Ectodermal cell (in vitro differentiated cells): ENCODE measurements at regions not wholly inside any gene's neighbourhood (a gene's known extent, or its start where the extent isn't known, plus 50 kb on each side); places are given as distances from the start of the nearest gene placed in this dataset.
"Not testable (repeated sequence)": the region's sequence is repeated elsewhere in the genome, so short reads cannot be mapped to it uniquely, and the experiment has no call there.

ENCODE experiments used
- H3K27ac ChIP-seq: 2 replicates; pipeline ENCODE4 v1.7.0; 2013; ENCODE audit warnings: mild to moderate bottlenecking, low read depth, low read length; ENCODE audit not compliant: insufficient read depth, poor library complexity, severe bottlenecking
- H3K27me3 ChIP-seq: 2 replicates; pipeline ENCODE4 v1.7.0; 2013; ENCODE audit warnings: mild to moderate bottlenecking, low read length; ENCODE audit not compliant: insufficient read depth, control insufficient read depth, poor library complexity, severe bottlenecking
- H3K36me3 ChIP-seq: one replicate; pipeline ENCODE4 v1.7.0; 2013; ENCODE audit warnings: low read length; ENCODE audit not compliant: control insufficient read depth, insufficient read depth
- H3K4me1 ChIP-seq: one replicate; pipeline ENCODE4 v1.7.0; 2013; ENCODE audit warnings: low read length; ENCODE audit not compliant: control insufficient read depth, insufficient read depth
- H3K4me3 ChIP-seq: 2 replicates; pipeline ENCODE4 v1.7.0; 2013; ENCODE audit warnings: low read depth, low read length, control low read depth; ENCODE audit not compliant: insufficient read depth
- H3K9me3 ChIP-seq: 2 replicates; pipeline ENCODE4 v1.7.0; 2013; ENCODE audit warnings: mild to moderate bottlenecking, low read length, moderate library complexity; ENCODE audit not compliant: control insufficient read depth
- WGBS, 2 experiments: methylation state at CpG; one replicate each; pipeline ENCODE4 v1.1.7; 2013; ENCODE audit warnings: missing lambda C conversion rate in 2 of 2; 5-methylcytosine and 5-hydroxymethylcytosine counted together

- Histone ChIP-seq H3K4me1 (peaks cover 3% of the 10 kb centered on the region), H3K27ac (no peak overlapping the region), H3K4me3 (no peak overlapping the region), H3K27me3 (no peaks in the 10 kb centered on the region), H3K9me3 (no peaks in the 10 kb centered on the region), H3K36me3 (no peaks in the 10 kb centered on the region)
- 95 to 96% methylated on average over 12 of the region's 12 CpGs for WGBS, 2 experiments
Observed at GRCh38 chr4:62526671-62527070, 1326.5 kb downstream of the ADGRL3 start.

- H3K4me3 ChIP-seq: no peak overlapping the region
- no peak overlapping the region for H3K27ac ChIP-seq
- H3K9me3 ChIP-seq: no peaks in the 10 kb centered on the region
- no peaks in the 10 kb centered on the region for H3K27me3 ChIP-seq
- H3K36me3 ChIP-seq: no peaks in the 10 kb centered on the region
- no peaks in the 10 kb centered on the region for H3K4me1 ChIP-seq
Observed at GRCh38 chr4:62523256-62523655, 1323.1 kb downstream of the ADGRL3 start.

GRCh38 chr4:62522273-62522672, 1322.1 kb downstream of the ADGRL3 start:
- H3K27me3 ChIP-seq: no peaks in the 10 kb centered on the region
- H3K27ac ChIP-seq: no peak overlapping the region
- WGBS, 2 experiments: 95 to 96% methylated on average over 11 of the region's 11 CpGs
- no peaks in the 10 kb centered on the region for H3K36me3 ChIP-seq
- H3K9me3 ChIP-seq: no peaks in the 10 kb centered on the region
- H3K4me1 ChIP-seq: no peaks in the 10 kb centered on the region
- no peak overlapping the region for H3K4me3 ChIP-seq

- Histone ChIP-seq H3K4me3 (no peak overlapping the region), H3K27me3 (no peaks in the 10 kb centered on the region), H3K27ac (no peak overlapping the region), H3K9me3 (no peaks in the 10 kb centered on the region), H3K36me3 (no peaks in the 10 kb centered on the region), H3K4me1 (peaks cover 13% of the 10 kb centered on the region)
- WGBS, 2 experiments: 84 to 88% methylated on average over 1 of the region's 1 CpG
Observed at GRCh38 chr4:62517716-62518115, 1317.6 kb downstream of the ADGRL3 start.

DNA sequence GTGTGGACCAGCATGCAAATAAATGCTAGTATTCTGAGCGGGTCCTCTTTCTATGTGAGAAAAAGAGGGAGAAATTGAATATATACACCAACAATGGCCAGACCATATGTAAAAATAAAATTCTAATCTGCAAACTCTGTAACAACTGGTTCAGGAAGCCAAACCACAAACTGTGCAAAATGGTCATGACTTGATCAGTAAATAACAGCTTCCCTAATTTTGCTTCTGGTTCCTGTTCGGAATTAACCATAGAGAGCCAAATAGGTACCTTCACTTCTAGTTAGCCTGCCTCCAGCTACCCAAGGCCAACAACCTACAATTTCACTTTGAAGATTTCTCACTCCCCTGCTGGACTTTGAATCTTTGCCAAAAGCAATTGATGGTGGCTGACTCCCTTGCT, 1313.2 kb downstream of the ADGRL3 start:
- Histone ChIP-seq H3K4me1 (peaks cover 13% of the 10 kb centered on the region), H3K27ac (no peak overlapping the region), H3K9me3 (no peaks in the 10 kb centered on the region), H3K36me3 (no peaks in the 10 kb centered on the region), H3K27me3 (no peaks in the 10 kb centered on the region), H3K4me3 (no peak overlapping the region)
- 92 to 100% methylated on average over 1 of the region's 2 CpGs for WGBS, 2 experiments

GRCh38 chr4:62512271-62512670, 1312.1 kb downstream of the ADGRL3 start:
- no peak overlapping the region for H3K4me3 ChIP-seq
- no peaks in the 10 kb centered on the region for H3K27me3 ChIP-seq
- H3K9me3 ChIP-seq: no peaks in the 10 kb centered on the region
- WGBS, 2 experiments: 92 to 94% methylated on average over 3 of the region's 3 CpGs
- no peak overlapping the region for H3K27ac ChIP-seq
- H3K36me3 ChIP-seq: no peaks in the 10 kb centered on the region
- peaks cover 13% of the 10 kb centered on the region for H3K4me1 ChIP-seq

GRCh38 chr4:62510228-62510627, 1310.1 kb downstream of the ADGRL3 start:
- 96% methylated on average over 13 of the region's 13 CpGs for WGBS, 2 experiments
- Histone ChIP-seq H3K9me3 (no peaks in the 10 kb centered on the region), H3K27me3 (no peaks in the 10 kb centered on the region), H3K4me3 (no peak overlapping the region), H3K27ac (no peak overlapping the region), H3K4me1 (peaks cover 3% of the 10 kb centered on the region), H3K36me3 (no peaks in the 10 kb centered on the region)

DNA sequence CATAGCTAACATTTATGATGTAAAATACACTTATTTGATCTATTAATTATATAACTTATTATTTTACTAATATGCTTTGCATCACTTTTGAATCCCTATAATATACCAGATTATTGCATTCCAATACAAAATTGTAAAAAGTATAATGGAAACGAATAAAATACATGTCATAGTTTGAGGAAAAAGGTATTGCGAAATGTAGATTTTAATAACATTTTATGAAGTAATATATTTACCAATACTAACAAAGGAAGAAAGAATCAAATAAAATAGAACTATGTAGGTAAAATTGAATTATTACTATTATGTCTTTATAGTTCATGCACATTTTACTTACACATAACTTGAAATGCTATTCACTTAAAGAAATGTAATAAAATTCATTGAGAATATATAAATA, 1300.2 kb downstream of the ADGRL3 start:
- no CpG with 5 or more reads among the region's 2 CpGs for WGBS, 2 experiments
- no peaks in the 10 kb centered on the region for H3K27me3 ChIP-seq
- no peaks in the 10 kb centered on the region for H3K36me3 ChIP-seq
- no peaks in the 10 kb centered on the region for H3K9me3 ChIP-seq
- H3K4me1 ChIP-seq: no peaks in the 10 kb centered on the region
- H3K4me3 ChIP-seq: no peak overlapping the region
- H3K27ac ChIP-seq: no peak overlapping the region

GRCh38 chr4:62495032-62495431, 1294.9 kb downstream of the ADGRL3 start:
- H3K36me3 ChIP-seq: no peaks in the 10 kb centered on the region
- H3K27me3 ChIP-seq: no peaks in the 10 kb centered on the region
- H3K4me1 ChIP-seq: no peaks in the 10 kb centered on the region
- no peaks in the 10 kb centered on the region for H3K9me3 ChIP-seq
- H3K4me3 ChIP-seq: no peak overlapping the region
- no peak overlapping the region for H3K27ac ChIP-seq

GRCh38 chr4:62491756-62492155, 1291.6 kb downstream of the ADGRL3 start:
- H3K9me3 ChIP-seq, H3K27ac ChIP-seq, H3K4me3 ChIP-seq, H3K27me3 ChIP-seq, H3K4me1 ChIP-seq, H3K36me3 ChIP-seq: not testable (repeated sequence)
- WGBS, 2 experiments: 95 to 96% methylated on average over 24 of the region's 24 CpGs

GRCh38 chr4:62490635-62491034, 1290.5 kb downstream of the ADGRL3 start:
- H3K27ac ChIP-seq: no peak overlapping the region
- H3K4me3 ChIP-seq: no peak overlapping the region
- H3K9me3 ChIP-seq: no peaks in the 10 kb centered on the region
- H3K4me1 ChIP-seq: no peaks in the 10 kb centered on the region
- no peaks in the 10 kb centered on the region for H3K36me3 ChIP-seq
- WGBS, 2 experiments: 91% methylated on average over 1 of the region's 1 CpG
- H3K27me3 ChIP-seq: no peaks in the 10 kb centered on the region
